MCF 10A (cell line): ENCODE measurements at regions not wholly inside any gene's neighbourhood (a gene's known extent, or its start where the extent isn't known, plus 50 kb on each side); places are given as distances from the start of the nearest gene placed in this dataset.
"Not testable (repeated sequence)": the region's sequence is repeated elsewhere in the genome, so short reads cannot be mapped to it uniquely, and the experiment has no call there.

Experiments used
- BruUV-seq: library from RNA; stranded (reverse); fragments of 400-500 nt; replicated peaks from 2 replicates; lab custom pipeline; 2021; lab: Mats Ljungman, UMichigan
- CTCF ChIA-PET: fragments of 300-600 bp; sonication (Branson Sonifier 250); formaldehyde crosslinking; extraction: SDS; loops from one replicate; lab custom pipeline; 2021; ENCODE audit warnings: antibody characterized with exemption, inconsistent platforms; lab: Yijun Ruan, JAX
- POLR2A ChIA-PET: fragments of 300-600, 350-650 bp; sonication (Branson Sonifier 250); formaldehyde crosslinking; extraction: SDS; loops from one replicate; lab custom pipeline; 2020; ENCODE audit warnings: antibody characterized with exemption, inconsistent platforms; lab: Yijun Ruan, JAX
- DNase-seq: peaks from one replicate; pipeline ENCODE4 v3.0.0-alpha.2; 2018; ENCODE audit not compliant: unreplicated experiment
- H3K27ac Mint-ChIP-seq: one replicate; pipeline ENCODE4 v1.8.0; 2022; ENCODE audit warnings: mild to moderate bottlenecking, low read depth, mixed read lengths; ENCODE audit not compliant: unreplicated experiment
- H3K27me3 Mint-ChIP-seq: one replicate; pipeline ENCODE4 v1.8.0; 2022; ENCODE audit warnings: mixed read lengths; ENCODE audit not compliant: insufficient read depth, unreplicated experiment
- H3K36me3 Mint-ChIP-seq: one replicate; pipeline ENCODE4 v1.8.0; 2022; ENCODE audit warnings: mild to moderate bottlenecking, moderate library complexity, mixed read lengths; ENCODE audit not compliant: insufficient read depth, unreplicated experiment
- H3K4me1 Mint-ChIP-seq: one replicate; pipeline ENCODE4 v1.8.0; 2022; ENCODE audit warnings: mixed read lengths; ENCODE audit not compliant: insufficient read depth, unreplicated experiment
- H3K4me3 Mint-ChIP-seq: one replicate; pipeline ENCODE4 v1.8.0; 2022; ENCODE audit warnings: mild to moderate bottlenecking, moderate library complexity, mixed read lengths; ENCODE audit not compliant: unreplicated experiment
- H3K9me3 Mint-ChIP-seq: one replicate; pipeline ENCODE4 v1.8.0; 2022; ENCODE audit warnings: mixed read lengths; ENCODE audit not compliant: unreplicated experiment
- intact Hi-C: fragments of 100-400 bp; cut with micrococcal nuclease; formaldehyde crosslinking; loops from 2 replicates; pipeline ENCODE4 v1.14.1; 2022
- TF ChIP-seq, protein P1 (sequence below): fragments of 200-600 bp; IDR thresholded peaks from one replicate; pipeline ENCODE4 v1.8.0; 2022; ENCODE audit warnings: antibody characterized with exemption, mild to moderate bottlenecking; ENCODE audit not compliant: unreplicated experiment

DNA sequence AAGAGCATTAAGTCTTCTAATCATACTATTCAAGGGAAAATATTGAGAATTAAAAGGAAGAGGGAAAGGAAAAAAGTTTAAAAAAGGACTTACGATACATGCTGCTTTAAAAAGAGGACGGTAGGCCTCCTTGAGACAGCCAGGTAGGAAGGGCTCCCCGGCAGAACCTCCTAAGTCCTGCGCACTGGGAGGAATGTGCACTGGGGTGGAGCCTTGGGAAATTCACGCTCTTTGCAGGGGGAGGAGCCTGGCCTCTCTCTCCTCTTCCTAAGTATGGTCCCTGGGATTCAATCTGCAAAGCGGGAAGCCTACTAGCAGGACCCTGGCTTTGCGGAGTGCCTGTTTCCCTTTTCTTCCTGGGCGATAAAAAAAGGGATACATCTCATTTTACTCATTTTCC is 553.0 kb downstream of the RPS29 start:
- no peaks in the 10 kb centered on the region for H3K4me1 Mint-ChIP-seq
- ChIA-PET CTCF (interaction anchor here (0.6 kb wide), 1 partner anchor 42 kb away, joined by 6 read pairs; no protein-coding TSS in a partner anchor), POLR2A (no interaction called here)

DNA sequence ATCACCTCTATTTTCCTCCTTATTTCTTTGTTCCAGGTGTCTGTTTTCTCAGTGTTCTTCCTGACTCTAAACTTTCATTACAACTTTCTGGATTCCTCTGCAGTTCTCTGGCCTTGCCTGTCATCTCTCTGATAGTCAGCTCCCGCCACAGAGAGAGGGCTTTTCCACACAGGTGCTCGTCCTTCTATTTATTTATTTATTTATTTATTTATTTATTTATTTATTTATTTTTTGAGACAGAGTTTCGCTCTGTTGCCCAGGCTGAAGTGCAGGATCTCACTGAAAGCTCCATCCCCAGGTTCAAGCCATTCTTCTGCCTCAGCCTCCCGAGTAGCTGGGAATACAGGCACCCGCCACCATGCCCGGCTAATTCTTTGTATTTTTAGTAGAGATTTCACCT is 554.5 kb downstream of the RPS29 start:
- H3K36me3 Mint-ChIP-seq, DNase-seq, H3K4me3 Mint-ChIP-seq, H3K9me3 Mint-ChIP-seq, H3K27me3 Mint-ChIP-seq, H3K4me1 Mint-ChIP-seq, POLR2A ChIA-PET, H3K27ac Mint-ChIP-seq, intact Hi-C loops, BruUV-seq, CTCF ChIA-PET: not testable (repeated sequence)

More for the DNA sequence above, 553.0 kb downstream of the RPS29 start:
- no peaks in the 10 kb centered on the region for H3K27me3 Mint-ChIP-seq
- H3K9me3 Mint-ChIP-seq: no peaks in the 10 kb centered on the region
- DNase-seq: no peak
- H3K4me3 Mint-ChIP-seq: no peak overlapping the region
- H3K27ac Mint-ChIP-seq: no peak overlapping the region
- no peaks in the 10 kb centered on the region for H3K36me3 Mint-ChIP-seq
- intact Hi-C loops: no loop called here
- TF ChIP-seq, protein P1, sequence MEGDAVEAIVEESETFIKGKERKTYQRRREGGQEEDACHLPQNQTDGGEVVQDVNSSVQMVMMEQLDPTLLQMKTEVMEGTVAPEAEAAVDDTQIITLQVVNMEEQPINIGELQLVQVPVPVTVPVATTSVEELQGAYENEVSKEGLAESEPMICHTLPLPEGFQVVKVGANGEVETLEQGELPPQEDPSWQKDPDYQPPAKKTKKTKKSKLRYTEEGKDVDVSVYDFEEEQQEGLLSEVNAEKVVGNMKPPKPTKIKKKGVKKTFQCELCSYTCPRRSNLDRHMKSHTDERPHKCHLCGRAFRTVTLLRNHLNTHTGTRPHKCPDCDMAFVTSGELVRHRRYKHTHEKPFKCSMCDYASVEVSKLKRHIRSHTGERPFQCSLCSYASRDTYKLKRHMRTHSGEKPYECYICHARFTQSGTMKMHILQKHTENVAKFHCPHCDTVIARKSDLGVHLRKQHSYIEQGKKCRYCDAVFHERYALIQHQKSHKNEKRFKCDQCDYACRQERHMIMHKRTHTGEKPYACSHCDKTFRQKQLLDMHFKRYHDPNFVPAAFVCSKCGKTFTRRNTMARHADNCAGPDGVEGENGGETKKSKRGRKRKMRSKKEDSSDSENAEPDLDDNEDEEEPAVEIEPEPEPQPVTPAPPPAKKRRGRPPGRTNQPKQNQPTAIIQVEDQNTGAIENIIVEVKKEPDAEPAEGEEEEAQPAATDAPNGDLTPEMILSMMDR: no peak
- no TSS peak for BruUV-seq

DNA sequence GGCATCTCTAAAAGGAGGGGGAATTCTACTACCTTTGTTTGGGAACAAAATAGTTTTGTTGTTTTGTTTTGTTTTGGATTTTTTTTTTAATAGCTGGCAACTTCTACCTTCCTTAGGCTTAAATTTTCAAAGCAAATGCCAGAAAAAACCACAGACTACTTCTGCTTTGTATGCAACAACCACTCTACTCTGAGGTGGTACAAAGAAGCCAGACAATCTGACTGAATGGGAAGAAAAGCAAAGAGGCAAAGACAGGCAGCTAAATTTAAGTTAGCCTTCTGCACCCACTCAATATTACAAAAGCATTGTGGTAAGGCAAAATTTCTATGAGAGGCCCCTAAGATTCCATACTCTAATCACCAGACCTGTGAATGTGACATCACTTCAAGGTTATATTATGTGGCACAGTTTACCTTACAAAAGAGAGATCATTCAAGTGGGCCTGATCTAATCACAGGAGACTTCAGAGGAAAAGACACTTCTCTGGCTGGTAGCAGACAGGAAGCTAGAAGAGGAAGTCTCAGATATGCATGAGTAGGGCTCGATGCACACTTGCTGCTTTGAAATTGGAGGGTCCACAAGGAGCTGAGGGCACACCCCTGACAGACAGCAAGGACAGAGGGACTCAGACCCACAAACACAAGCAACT is 566.6 kb downstream of the RPS29 start:
- POLR2A ChIA-PET: no interaction called here
- Mint-ChIP-seq H3K27ac (no peak overlapping the region), H3K4me1 (no peaks in the 10 kb centered on the region), H3K9me3 (peaks cover 7% of the 10 kb centered on the region), H3K36me3 (no peaks in the 10 kb centered on the region), H3K27me3 (no peaks in the 10 kb centered on the region), H3K4me3 (no peak overlapping the region)
- intact Hi-C loops: no loop called here
- DNase-seq: no peak
- TF ChIP-seq, protein P1: no peak
- CTCF ChIA-PET: no interaction called here
- no TSS peak for BruUV-seq

DNA sequence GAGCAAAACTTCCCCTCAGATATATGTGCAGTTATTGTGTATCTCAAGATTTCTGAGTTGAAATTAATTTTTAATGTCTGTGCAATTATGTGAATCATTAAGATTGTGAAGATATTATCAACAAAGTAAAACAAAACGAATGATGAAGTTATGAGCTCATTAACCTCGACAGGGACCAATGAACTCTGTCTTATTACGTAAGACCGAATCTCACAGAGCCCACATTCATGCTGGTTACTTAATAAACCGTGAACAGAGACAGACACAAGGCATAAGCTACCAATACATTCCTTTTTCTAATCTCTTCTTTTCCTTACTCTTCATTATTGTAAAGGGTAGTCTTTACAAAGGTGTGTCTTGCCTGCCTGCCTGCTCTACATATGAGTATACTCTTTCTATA is 568.7 kb downstream of the RPS29 start:
- POLR2A ChIA-PET: no interaction called here

More for the DNA sequence above, 568.7 kb downstream of the RPS29 start:
- DNase-seq: no peak
- BruUV-seq: no TSS peak
- intact Hi-C loops: no loop called here
- Mint-ChIP-seq H3K4me3 (no peak overlapping the region), H3K27ac (no peak overlapping the region), H3K9me3 (peaks cover 7% of the 10 kb centered on the region), H3K4me1 (no peaks in the 10 kb centered on the region), H3K36me3 (no peaks in the 10 kb centered on the region), H3K27me3 (no peaks in the 10 kb centered on the region)
- CTCF ChIA-PET: no interaction called here
- TF ChIP-seq, protein P1: no peak
